ENCODE measurements at regions not wholly inside any gene's neighbourhood (a gene's known extent, or its start where the extent isn't known, plus 50 kb on each side); places are given as distances from the start of the nearest gene placed in this dataset.

DNA sequence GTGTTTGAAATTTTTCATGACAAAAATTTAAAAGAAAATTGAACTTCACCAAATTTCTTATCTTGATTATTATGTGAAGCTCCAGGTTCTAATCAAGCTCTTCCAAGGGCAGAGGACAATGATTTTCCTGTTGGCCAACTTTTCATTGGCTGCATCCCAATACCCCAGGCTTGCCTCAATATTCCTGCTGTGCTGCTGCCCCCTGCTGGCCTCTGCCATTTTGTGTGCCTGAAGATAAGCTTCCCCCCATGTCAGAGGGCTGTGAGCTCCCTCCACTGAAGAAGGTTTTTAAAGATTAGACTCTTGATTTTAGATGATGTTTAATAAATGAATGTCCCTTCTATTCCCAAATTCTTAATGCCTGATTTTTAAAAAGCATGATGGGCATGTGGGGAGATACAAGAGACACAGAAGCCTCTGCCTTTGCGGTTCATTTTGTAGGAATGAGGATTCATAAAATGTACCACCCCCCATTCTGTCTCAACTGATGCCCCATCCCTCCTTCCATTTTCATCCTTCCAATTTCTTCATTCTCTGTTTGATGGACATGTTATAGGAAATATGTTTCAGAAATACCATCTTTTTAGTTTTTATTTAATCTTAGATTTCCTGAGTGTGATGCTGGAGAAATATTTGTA is 76.7 kb upstream of the RGS6 start:
- Histone ChIP-seq H3K4me3 (ENCODE audit: extremely low read depth, insufficient read depth, low read length, poor library complexity, severe bottlenecking) (no peak overlapping the region), H3K4me1 (ENCODE audit: control insufficient read depth, insufficient read depth, low read length, poor library complexity, severe bottlenecking) (peaks cover 12% of the 10 kb centered on the region), H3K9me3 (ENCODE audit: control insufficient read depth, low read length) (no peaks in the 10 kb centered on the region), H3K36me3 (ENCODE audit: control insufficient read depth, insufficient read depth, low read length) (no peaks in the 10 kb centered on the region), H3K27ac (ENCODE audit: low read depth, low read length, severe bottlenecking) (no peak overlapping the region)
- no CpG with 5 or more reads among the region's 1 CpG for WGBS, 2 experiments (ENCODE audit: insufficient coverage in 2 of 2)

DNA sequence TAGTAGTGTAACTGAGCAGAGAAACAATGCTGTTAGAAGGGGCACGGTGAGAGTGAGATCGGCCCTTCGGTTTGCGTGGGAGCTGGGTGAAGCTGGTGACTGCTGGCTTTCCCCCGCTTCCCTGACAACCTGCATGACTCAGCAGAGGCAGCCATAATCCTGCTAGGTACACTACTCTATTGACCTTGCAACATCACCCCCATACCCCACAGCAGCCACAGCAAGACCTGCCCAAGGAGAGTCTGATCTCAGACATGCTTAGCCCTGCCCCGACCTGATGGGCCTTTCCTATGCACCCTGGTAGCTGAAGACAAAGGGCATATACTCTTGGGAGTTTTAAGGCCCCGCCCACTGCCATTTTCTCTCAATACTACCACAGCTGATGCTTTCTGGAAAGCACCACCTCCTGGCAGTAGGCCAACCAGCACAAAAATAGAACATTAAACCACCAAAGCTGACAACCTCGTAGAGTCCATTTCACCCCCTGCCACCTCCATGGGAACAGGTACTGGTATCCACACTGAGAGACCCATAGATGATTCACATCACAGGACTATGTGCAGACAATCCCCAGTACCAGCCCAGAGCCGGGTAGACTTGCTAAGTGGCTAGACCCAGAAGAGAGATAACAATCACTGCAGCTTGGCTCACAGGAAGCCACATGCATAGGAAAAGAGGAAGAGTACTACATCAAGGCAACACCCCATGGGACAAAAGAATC is 75.9 kb upstream of the RGS6 start:
- 87 to 98% methylated on average over 6 to 7 of the region's 9 CpGs for WGBS, 2 experiments (ENCODE audit: insufficient coverage in 2 of 2)
- Histone ChIP-seq H3K9me3 (ENCODE audit: control insufficient read depth, low read length) (no peaks in the 10 kb centered on the region), H3K4me1 (ENCODE audit: control insufficient read depth, insufficient read depth, low read length, poor library complexity, severe bottlenecking) (peaks cover 12% of the 10 kb centered on the region), H3K4me3 (ENCODE audit: extremely low read depth, insufficient read depth, low read length, poor library complexity, severe bottlenecking) (no peak overlapping the region), H3K36me3 (ENCODE audit: control insufficient read depth, insufficient read depth, low read length) (no peaks in the 10 kb centered on the region), H3K27ac (ENCODE audit: low read depth, low read length, severe bottlenecking) (no peak overlapping the region)

DNA sequence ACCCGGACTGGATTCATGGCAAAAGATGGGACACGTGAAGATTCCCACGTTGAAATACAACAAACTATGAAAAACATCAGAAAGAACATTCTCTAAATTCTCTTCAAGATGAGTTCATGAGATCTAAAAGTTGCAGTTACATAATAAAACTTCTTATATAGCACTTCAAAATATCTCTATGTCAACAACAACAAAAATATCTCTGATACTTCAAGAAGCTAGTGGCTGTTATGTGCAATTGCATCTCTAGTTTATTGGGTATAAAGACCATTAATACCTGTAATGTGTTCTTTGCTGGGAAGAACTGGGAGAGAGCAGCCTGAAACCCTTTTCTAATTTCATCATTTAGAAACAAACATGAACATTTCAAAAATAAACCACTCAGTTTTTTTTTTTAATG is 69.2 kb upstream of the RGS6 start:
- Histone ChIP-seq H3K4me3 (ENCODE audit: extremely low read depth, insufficient read depth, low read length, poor library complexity, severe bottlenecking) (no peak overlapping the region), H3K27ac (ENCODE audit: low read depth, low read length, severe bottlenecking) (no peak overlapping the region), H3K9me3 (ENCODE audit: control insufficient read depth, low read length) (no peaks in the 10 kb centered on the region), H3K4me1 (ENCODE audit: control insufficient read depth, insufficient read depth, low read length, poor library complexity, severe bottlenecking) (no peaks in the 10 kb centered on the region), H3K36me3 (ENCODE audit: control insufficient read depth, insufficient read depth, low read length) (no peaks in the 10 kb centered on the region)
- no CpG with 5 or more reads among the region's 3 CpGs for WGBS, 2 experiments (ENCODE audit: insufficient coverage in 2 of 2)

DNA sequence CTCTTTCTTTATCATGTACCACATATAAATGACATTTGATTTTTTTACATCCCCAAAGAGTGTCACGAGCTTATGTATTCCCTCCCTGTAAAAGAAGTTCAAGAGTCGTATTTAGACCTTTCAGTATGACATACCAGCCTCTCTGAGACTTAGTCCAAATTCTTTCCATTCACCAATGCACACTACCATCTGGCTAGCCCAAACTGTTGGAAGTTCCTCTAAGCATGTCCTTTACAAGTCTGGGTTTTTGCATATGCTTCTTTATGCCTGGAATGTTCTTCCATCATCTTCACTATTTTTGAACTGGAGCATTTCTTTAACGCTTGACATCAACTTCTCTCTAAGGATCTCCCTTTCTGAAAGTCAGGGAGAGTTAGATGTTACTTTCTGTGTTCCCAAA is 68.5 kb upstream of the RGS6 start:
- Histone ChIP-seq H3K9me3 (ENCODE audit: control insufficient read depth, low read length) (no peaks in the 10 kb centered on the region), H3K27ac (ENCODE audit: low read depth, low read length, severe bottlenecking) (no peak overlapping the region), H3K4me1 (ENCODE audit: control insufficient read depth, insufficient read depth, low read length, poor library complexity, severe bottlenecking) (no peaks in the 10 kb centered on the region), H3K4me3 (ENCODE audit: extremely low read depth, insufficient read depth, low read length, poor library complexity, severe bottlenecking) (no peak overlapping the region), H3K36me3 (ENCODE audit: control insufficient read depth, insufficient read depth, low read length) (no peaks in the 10 kb centered on the region)
- 83 to 100% methylated on average over 1 to 2 of the region's 3 CpGs for WGBS, 2 experiments (ENCODE audit: insufficient coverage in 2 of 2)

Data from mesodermal cell (in vitro differentiated cells).